PFSK-1 (cell line): ENCODE measurements at regions not wholly inside any gene's neighbourhood (a gene's known extent, or its start where the extent isn't known, plus 50 kb on each side); places are given as distances from the start of the nearest gene placed in this dataset.

Source experiments
- FOXP2 ChIP-seq: optimal IDR thresholded peaks from 2 replicates; pipeline ENCODE3; 2011; ENCODE audit warnings: borderline replicate concordance, control low read depth, inconsistent platforms; ENCODE audit not compliant: insufficient read depth; ENCODE audit errors: extremely low read length, extremely low read depth
- POLR2AphosphoS5 ChIP-seq: IDR thresholded peaks from 2 replicates; pipeline ENCODE4 v1.6.1; 2012; ENCODE audit warnings: low read depth, mild to moderate bottlenecking, control low read depth, low read length, moderate library complexity
- SIN3A ChIP-seq: IDR thresholded peaks from 2 replicates; pipeline ENCODE4 v1.6.1; 2012; ENCODE audit warnings: mild to moderate bottlenecking, low read length, moderate library complexity, borderline replicate concordance; ENCODE audit not compliant: insufficient read depth
- TAF1 ChIP-seq: IDR thresholded peaks from 2 replicates; pipeline ENCODE4 v1.6.1; 2012; ENCODE audit warnings: low read length, control low read depth, borderline replicate concordance; ENCODE audit not compliant: insufficient read depth
- TF ChIP-seq, protein P1 (sequence below), 2 experiments: IDR thresholded peaks; 2 replicates each; pipeline versions ENCODE4 v1.6.1 to v1.8.0; 2011 to 2012; ENCODE audit warnings: low read depth in 2 of 2, low read length in 2 of 2, control low read depth in 1 of 2, inconsistent platforms in 1 of 2, mild to moderate bottlenecking in 1 of 2, moderate library complexity in 1 of 2; ENCODE audit not compliant: insufficient read depth in 1 of 2

DNA sequence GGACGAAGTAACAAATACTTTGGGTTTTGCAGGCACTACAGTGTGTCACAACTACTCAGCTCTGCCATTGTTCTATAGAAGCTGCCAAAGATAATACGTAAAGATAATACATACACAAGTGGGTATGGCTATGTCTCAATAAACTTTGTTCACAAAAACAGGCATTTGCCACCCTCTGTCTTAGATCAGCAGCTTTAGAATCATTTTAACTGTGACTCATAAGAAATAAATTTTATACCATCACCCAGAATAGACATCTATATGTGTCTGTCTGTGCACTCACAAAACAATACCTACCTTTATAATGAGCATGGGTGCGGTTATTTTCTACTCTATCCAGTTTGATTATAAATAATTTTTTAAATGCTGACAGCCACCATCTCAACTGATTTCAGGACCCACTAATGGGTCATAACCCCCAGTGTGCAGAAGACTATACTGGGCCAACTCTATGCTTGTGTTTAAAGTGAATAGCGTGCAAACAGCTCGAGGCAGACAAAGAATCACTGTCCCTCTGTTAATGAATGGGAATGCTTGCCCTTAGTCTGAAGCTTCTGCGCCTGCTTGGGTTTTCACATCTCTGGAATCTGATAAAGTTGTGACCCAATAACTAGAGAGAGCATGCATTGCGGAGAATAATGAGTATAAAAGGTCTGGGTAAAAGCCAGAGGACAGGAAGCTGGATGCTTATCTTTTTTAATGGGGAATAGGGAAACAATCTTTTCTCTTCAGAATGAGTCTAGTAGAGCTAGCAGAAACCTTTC is 216.2 kb downstream of the PLPP3 start:
- no peak for TF ChIP-seq FOXP2
- TF ChIP-seq, protein P1, sequence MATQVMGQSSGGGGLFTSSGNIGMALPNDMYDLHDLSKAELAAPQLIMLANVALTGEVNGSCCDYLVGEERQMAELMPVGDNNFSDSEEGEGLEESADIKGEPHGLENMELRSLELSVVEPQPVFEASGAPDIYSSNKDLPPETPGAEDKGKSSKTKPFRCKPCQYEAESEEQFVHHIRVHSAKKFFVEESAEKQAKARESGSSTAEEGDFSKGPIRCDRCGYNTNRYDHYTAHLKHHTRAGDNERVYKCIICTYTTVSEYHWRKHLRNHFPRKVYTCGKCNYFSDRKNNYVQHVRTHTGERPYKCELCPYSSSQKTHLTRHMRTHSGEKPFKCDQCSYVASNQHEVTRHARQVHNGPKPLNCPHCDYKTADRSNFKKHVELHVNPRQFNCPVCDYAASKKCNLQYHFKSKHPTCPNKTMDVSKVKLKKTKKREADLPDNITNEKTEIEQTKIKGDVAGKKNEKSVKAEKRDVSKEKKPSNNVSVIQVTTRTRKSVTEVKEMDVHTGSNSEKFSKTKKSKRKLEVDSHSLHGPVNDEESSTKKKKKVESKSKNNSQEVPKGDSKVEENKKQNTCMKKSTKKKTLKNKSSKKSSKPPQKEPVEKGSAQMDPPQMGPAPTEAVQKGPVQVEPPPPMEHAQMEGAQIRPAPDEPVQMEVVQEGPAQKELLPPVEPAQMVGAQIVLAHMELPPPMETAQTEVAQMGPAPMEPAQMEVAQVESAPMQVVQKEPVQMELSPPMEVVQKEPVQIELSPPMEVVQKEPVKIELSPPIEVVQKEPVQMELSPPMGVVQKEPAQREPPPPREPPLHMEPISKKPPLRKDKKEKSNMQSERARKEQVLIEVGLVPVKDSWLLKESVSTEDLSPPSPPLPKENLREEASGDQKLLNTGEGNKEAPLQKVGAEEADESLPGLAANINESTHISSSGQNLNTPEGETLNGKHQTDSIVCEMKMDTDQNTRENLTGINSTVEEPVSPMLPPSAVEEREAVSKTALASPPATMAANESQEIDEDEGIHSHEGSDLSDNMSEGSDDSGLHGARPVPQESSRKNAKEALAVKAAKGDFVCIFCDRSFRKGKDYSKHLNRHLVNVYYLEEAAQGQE (IDR thresholded peaks at IDR 0.05; ENCODE audit: insufficient read depth in 1 of 2, low read depth in 2 of 2, low read length in 2 of 2) = no peak
- no peak for TF ChIP-seq SIN3A
- no peak for TF ChIP-seq POLR2AphosphoS5
- no peak for TF ChIP-seq TAF1

DNA sequence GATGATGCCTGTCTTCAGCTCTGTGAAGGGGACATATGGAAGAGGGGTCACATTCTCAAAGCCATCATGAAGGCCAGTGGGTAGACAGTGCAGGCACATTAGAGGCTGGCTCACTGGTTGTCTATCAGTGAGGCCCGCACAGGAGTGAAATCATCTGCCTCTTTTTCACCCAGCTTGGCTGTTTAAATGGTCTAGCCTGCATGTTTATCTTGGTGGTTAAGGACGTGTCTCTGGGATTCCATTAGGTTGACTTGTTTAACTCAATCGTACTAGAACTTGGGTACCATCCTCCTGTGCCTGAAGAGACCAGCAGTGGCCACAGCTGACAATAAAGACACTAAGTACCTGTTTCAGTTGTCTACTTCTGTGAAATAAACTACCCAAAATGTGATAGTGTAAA is 219.3 kb downstream of the PLPP3 start:
- TF ChIP-seq SIN3A = no peak
- TF ChIP-seq, protein P1 (IDR thresholded peaks at IDR 0.05; ENCODE audit: insufficient read depth in 1 of 2, low read depth in 2 of 2, low read length in 2 of 2) = no peak
- no peak for TF ChIP-seq POLR2AphosphoS5
- TF ChIP-seq FOXP2 = no peak
- TF ChIP-seq TAF1 = no peak

DNA sequence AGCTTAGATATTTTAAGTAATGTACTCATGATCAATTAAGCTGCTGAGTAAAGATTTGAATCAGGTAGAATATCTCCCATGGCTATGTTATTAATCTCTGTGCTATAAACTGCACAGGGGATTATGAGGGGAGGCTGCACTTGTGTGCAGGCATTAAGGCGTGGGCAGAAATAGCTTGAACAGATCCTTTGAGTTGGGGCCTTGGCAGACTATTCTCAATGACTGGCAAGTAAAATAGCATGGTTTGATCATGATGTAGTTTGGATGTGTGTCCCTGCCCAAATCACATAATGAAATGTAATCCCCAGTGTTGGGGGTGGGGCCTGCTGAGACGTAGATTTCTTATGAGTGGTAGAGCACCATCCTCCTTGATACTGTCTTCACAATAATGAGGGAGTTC is 220.3 kb downstream of the PLPP3 start:
- TF ChIP-seq POLR2AphosphoS5 (no peak), SIN3A (no peak), TAF1 (no peak), FOXP2 (no peak)
- TF ChIP-seq, protein P1 (IDR thresholded peaks at IDR 0.05; ENCODE audit: insufficient read depth in 1 of 2, low read depth in 2 of 2, low read length in 2 of 2) = no peak

DNA sequence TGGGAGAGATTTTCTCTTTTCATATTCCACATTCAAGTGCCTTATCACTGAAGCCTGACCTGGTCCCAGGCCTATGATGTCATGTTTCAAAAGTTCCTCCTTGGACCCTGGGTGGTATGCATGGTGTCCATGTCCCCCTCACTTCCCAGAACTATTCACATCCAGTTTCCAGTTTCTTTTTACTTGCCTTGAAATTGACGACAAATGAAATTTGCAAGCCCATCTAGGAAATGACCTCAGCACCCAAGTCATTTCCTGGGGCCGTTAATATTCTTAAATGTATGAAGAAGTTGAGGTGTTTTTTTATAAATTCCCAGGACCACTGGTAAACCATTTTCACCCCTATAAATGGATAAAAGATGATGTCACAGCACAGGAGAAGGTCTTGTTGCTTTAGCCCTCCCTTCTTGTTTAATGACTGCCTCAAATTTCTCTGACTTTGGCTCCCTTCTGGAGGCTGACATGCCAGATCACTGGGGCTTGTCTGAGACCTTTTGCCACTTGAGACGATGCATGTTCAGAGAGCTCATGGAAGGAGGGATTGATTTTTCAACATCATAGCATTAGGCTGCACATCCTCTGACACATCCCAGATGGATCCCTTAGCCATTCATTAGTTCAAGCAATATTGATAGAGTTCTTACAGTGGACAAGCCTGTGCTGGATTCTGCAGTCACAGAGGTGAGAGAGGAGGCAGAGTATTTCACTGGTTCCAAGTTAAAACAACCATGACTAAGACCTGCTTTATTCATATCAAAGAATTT is 221.3 kb downstream of the PLPP3 start:
- TF ChIP-seq FOXP2 = no peak
- TF ChIP-seq, protein P1 (IDR thresholded peaks at IDR 0.05; ENCODE audit: insufficient read depth in 1 of 2, low read depth in 2 of 2, low read length in 2 of 2) = no peak
- TF ChIP-seq TAF1 = no peak
- no peak for TF ChIP-seq POLR2AphosphoS5
- TF ChIP-seq SIN3A = no peak
